ENCODE measurements at regions not wholly inside any gene's neighbourhood (a gene's known extent, or its start where the extent isn't known, plus 50 kb on each side); places are given as distances from the start of the nearest gene placed in this dataset.
"Not testable (repeated sequence)": the region's sequence is repeated elsewhere in the genome, so short reads cannot be mapped to it uniquely, and the experiment has no call there.

GRCh38 chr2:144644549-144644948 lies 124.6 kb upstream of the ZEB2 start:
- WGBS (ENCODE audit: insufficient coverage) = 88% methylated on average over 2 of the region's 3 CpGs

GRCh38 chr2:144643537-144644336 lies 123.8 kb upstream of the ZEB2 start:
- Histone ChIP-seq H3K9me3 (ENCODE audit: control insufficient read depth, insufficient read depth, low read length) (no peaks in the 10 kb centered on the region), H3K4me1 (ENCODE audit: control insufficient read depth, insufficient read depth, low read length) (no peaks in the 10 kb centered on the region), H3K27me3 (ENCODE audit: control insufficient read depth, insufficient read depth, low read length) (no peaks in the 10 kb centered on the region), H3K36me3 (ENCODE audit: control insufficient read depth, insufficient read depth, low read length) (no peaks in the 10 kb centered on the region), H3K4me3 (ENCODE audit: low read depth, low read length) (no peak overlapping the region), H3K27ac (ENCODE audit: low read depth, low read length) (no peak overlapping the region)
- DNase-seq (ENCODE audit: low read depth in 4 of 6, low spot score in 6 of 6) = no peak
- 95% methylated on average over 2 of the region's 6 CpGs for WGBS (ENCODE audit: insufficient coverage)

More at GRCh38 chr2:144644549-144644948, 124.6 kb upstream of the ZEB2 start:
- H3K27ac ChIP-seq (ENCODE audit: low read depth, low read length) = no peak overlapping the region
- no peak overlapping the region for H3K4me3 ChIP-seq (ENCODE audit: low read depth, low read length)
- peaks cover 2% of the 10 kb centered on the region for H3K4me1 ChIP-seq (ENCODE audit: control insufficient read depth, insufficient read depth, low read length)
- H3K36me3 ChIP-seq (ENCODE audit: control insufficient read depth, insufficient read depth, low read length) = no peaks in the 10 kb centered on the region
- no peaks in the 10 kb centered on the region for H3K27me3 ChIP-seq (ENCODE audit: control insufficient read depth, insufficient read depth, low read length)
- no peaks in the 10 kb centered on the region for H3K9me3 ChIP-seq (ENCODE audit: control insufficient read depth, insufficient read depth, low read length)
- no peak for DNase-seq (ENCODE audit: low read depth in 4 of 6, low spot score in 6 of 6)

DNA sequence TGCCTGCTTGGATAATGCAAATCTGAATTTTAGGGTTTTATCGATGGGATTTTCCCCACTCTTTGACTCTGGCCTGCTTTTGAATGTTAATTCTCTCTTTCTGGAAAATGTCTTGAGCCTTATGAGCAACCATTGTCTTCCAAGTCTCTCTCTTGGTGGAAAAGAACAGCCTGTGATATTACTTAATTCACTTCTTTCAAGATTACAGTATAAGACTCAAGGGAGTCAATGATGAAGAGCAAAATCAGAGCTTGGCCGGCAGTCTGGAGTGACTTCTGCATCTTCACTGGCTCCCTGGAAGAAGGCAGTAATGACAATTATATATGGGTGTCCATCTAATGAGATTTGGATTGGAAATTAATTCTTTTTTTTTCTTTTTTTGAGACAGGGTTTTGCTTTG lies 122.9 kb upstream of the ZEB2 start:
- Histone ChIP-seq H3K4me3 (ENCODE audit: low read depth, low read length) (no peak overlapping the region), H3K9me3 (ENCODE audit: control insufficient read depth, insufficient read depth, low read length) (no peaks in the 10 kb centered on the region), H3K27ac (ENCODE audit: low read depth, low read length) (no peak overlapping the region), H3K27me3 (ENCODE audit: control insufficient read depth, insufficient read depth, low read length) (no peaks in the 10 kb centered on the region), H3K36me3 (ENCODE audit: control insufficient read depth, insufficient read depth, low read length) (no peaks in the 10 kb centered on the region), H3K4me1 (ENCODE audit: control insufficient read depth, insufficient read depth, low read length) (no peaks in the 10 kb centered on the region)
- 100% methylated on average over 1 of the region's 2 CpGs for WGBS (ENCODE audit: insufficient coverage)
- no peak for DNase-seq (ENCODE audit: low read depth in 4 of 6, low spot score in 6 of 6)

- no peak overlapping the region for H3K27ac ChIP-seq (ENCODE audit: low read depth, low read length)
- no peak for DNase-seq (ENCODE audit: low read depth in 4 of 6, low spot score in 6 of 6)
- H3K9me3 ChIP-seq (ENCODE audit: control insufficient read depth, insufficient read depth, low read length) = no peaks in the 10 kb centered on the region
- no peaks in the 10 kb centered on the region for H3K36me3 ChIP-seq (ENCODE audit: control insufficient read depth, insufficient read depth, low read length)
- 29% methylated on average over 2 of the region's 2 CpGs for WGBS (ENCODE audit: insufficient coverage)
- no peak overlapping the region for H3K4me3 ChIP-seq (ENCODE audit: low read depth, low read length)
- H3K27me3 ChIP-seq (ENCODE audit: control insufficient read depth, insufficient read depth, low read length) = no peaks in the 10 kb centered on the region
- no peaks in the 10 kb centered on the region for H3K4me1 ChIP-seq (ENCODE audit: control insufficient read depth, insufficient read depth, low read length)
These were observed 122.2 kb upstream of the ZEB2 start for GRCh38 chr2:144642131-144642530.

GRCh38 chr2:144638250-144638649 lies 118.3 kb upstream of the ZEB2 start:
- H3K27ac ChIP-seq (ENCODE audit: low read depth, low read length); H3K36me3 ChIP-seq (ENCODE audit: control insufficient read depth, insufficient read depth, low read length); H3K4me1 ChIP-seq (ENCODE audit: control insufficient read depth, insufficient read depth, low read length); H3K27me3 ChIP-seq (ENCODE audit: control insufficient read depth, insufficient read depth, low read length); DNase-seq (ENCODE audit: low read depth in 4 of 6, low spot score in 6 of 6); H3K9me3 ChIP-seq (ENCODE audit: control insufficient read depth, insufficient read depth, low read length); H3K4me3 ChIP-seq (ENCODE audit: low read depth, low read length): not testable (repeated sequence)
- WGBS (ENCODE audit: insufficient coverage) = no CpG with 5 or more reads among the region's 4 CpGs

GRCh38 chr2:144636860-144637259 lies 116.9 kb upstream of the ZEB2 start:
- WGBS (ENCODE audit: insufficient coverage) = no CpG with 5 or more reads among the region's 1 CpG
- not testable (repeated sequence) for H3K36me3 ChIP-seq (ENCODE audit: control insufficient read depth, insufficient read depth, low read length); H3K27me3 ChIP-seq (ENCODE audit: control insufficient read depth, insufficient read depth, low read length); H3K4me1 ChIP-seq (ENCODE audit: control insufficient read depth, insufficient read depth, low read length); H3K4me3 ChIP-seq (ENCODE audit: low read depth, low read length); H3K27ac ChIP-seq (ENCODE audit: low read depth, low read length); DNase-seq (ENCODE audit: low read depth in 4 of 6, low spot score in 6 of 6); H3K9me3 ChIP-seq (ENCODE audit: control insufficient read depth, insufficient read depth, low read length)

DNA sequence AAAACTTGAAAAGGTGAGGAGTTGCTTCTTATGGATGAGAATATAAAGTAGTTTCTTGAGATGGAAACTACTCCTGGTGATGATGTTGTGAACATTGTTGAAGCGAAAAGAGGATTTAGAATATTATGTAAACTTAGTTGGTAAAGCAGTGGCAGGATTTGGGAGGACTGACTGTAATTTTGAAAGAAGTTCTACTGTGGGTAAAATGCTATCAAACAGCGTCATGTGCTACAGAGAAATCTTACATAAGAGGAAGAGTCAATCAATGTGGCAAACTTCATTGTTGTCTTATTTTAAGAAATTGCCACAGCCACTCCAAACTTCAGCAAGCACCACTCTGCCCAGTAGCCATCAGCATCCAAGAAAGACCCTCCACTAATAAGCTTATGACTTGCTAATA lies 112.9 kb upstream of the ZEB2 start:
- DNase-seq (ENCODE audit: low read depth in 4 of 6, low spot score in 6 of 6) = no peak
- Histone ChIP-seq H3K4me1 (ENCODE audit: control insufficient read depth, insufficient read depth, low read length) (no peaks in the 10 kb centered on the region), H3K27ac (ENCODE audit: low read depth, low read length) (no peak overlapping the region), H3K4me3 (ENCODE audit: low read depth, low read length) (no peak overlapping the region), H3K27me3 (ENCODE audit: control insufficient read depth, insufficient read depth, low read length) (no peaks in the 10 kb centered on the region), H3K36me3 (ENCODE audit: control insufficient read depth, insufficient read depth, low read length) (no peaks in the 10 kb centered on the region), H3K9me3 (ENCODE audit: control insufficient read depth, insufficient read depth, low read length) (peaks cover 2% of the 10 kb centered on the region)
- WGBS (ENCODE audit: insufficient coverage) = 100% methylated on average over 1 of the region's 2 CpGs

DNA sequence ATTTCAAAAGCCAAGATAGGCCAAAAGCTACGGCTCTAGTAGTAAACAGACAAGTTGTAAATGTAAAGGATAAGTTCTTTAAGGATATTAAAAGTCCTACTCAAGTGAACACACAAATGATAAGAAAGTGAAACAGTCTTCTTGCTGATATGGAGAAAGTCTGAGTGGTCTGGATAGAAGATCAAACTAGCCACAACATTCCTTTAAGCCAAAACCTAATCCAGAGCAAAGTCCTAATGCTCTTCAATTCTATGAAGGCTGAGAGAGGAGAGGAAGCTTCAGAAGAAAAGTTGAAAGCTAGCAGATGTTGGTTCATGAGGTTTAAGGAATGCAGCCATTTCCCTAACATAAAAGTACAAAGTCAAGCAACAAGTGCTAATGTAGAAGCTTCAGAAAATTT lies 111.7 kb upstream of the ZEB2 start:
- no peak overlapping the region for H3K27ac ChIP-seq (ENCODE audit: low read depth, low read length)
- H3K27me3 ChIP-seq (ENCODE audit: control insufficient read depth, insufficient read depth, low read length) = no peaks in the 10 kb centered on the region
- no peaks in the 10 kb centered on the region for H3K4me1 ChIP-seq (ENCODE audit: control insufficient read depth, insufficient read depth, low read length)
- no peak for DNase-seq (ENCODE audit: low read depth in 4 of 6, low spot score in 6 of 6)
- WGBS (ENCODE audit: insufficient coverage) = no CpG with 5 or more reads among the region's 1 CpG
- no peak overlapping the region for H3K4me3 ChIP-seq (ENCODE audit: low read depth, low read length)
- H3K9me3 ChIP-seq (ENCODE audit: control insufficient read depth, insufficient read depth, low read length) = no peaks in the 10 kb centered on the region
- no peaks in the 10 kb centered on the region for H3K36me3 ChIP-seq (ENCODE audit: control insufficient read depth, insufficient read depth, low read length)

DNA sequence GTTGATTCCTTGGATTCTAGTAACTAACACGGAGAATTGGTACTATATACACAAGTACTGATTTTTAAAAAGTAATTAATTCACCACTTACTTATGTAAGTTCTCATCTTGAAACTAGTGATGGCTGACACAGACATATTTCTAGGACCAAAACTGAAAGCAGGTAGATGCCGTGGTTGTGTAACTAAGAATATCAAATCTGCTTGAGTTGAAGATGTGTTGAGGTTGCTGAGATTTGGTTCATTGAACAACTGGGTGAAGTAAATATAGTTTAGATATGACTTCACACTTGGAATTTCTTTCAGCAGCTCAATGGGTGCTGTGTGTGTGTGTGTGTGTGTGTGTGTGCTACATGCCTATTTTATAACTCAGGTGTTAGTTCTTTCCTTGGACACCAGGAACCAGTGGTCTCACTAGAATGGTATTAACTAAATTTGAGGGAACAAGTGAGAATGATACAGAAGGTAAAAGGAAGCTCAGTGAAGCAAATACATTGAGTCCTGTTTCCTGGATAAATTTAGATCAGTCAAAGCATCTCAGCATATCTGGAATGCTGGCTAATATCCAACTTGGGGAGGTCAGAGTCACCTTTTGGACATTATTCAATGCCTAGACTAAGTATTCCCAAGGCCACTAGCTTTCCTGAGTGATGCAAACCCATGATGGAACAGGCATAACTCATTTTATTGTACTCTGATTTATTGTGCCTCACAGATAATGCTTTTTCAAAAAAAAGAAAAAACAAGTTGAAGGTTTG lies 110.7 kb upstream of the ZEB2 start:
- Histone ChIP-seq H3K4me3 (ENCODE audit: low read depth, low read length) (no peak overlapping the region), H3K27ac (ENCODE audit: low read depth, low read length) (no peak overlapping the region), H3K4me1 (ENCODE audit: control insufficient read depth, insufficient read depth, low read length) (no peaks in the 10 kb centered on the region), H3K9me3 (ENCODE audit: control insufficient read depth, insufficient read depth, low read length) (no peaks in the 10 kb centered on the region), H3K27me3 (ENCODE audit: control insufficient read depth, insufficient read depth, low read length) (no peaks in the 10 kb centered on the region), H3K36me3 (ENCODE audit: control insufficient read depth, insufficient read depth, low read length) (no peaks in the 10 kb centered on the region)
- 100% methylated on average over 1 of the region's 2 CpGs for WGBS (ENCODE audit: insufficient coverage)
- no peak for DNase-seq (ENCODE audit: low read depth in 4 of 6, low spot score in 6 of 6)

- Histone ChIP-seq H3K27me3 (ENCODE audit: control insufficient read depth, insufficient read depth, low read length) (no peaks in the 10 kb centered on the region), H3K27ac (ENCODE audit: low read depth, low read length) (no peak overlapping the region), H3K36me3 (ENCODE audit: control insufficient read depth, insufficient read depth, low read length) (no peaks in the 10 kb centered on the region), H3K4me3 (ENCODE audit: low read depth, low read length) (no peak overlapping the region), H3K9me3 (ENCODE audit: control insufficient read depth, insufficient read depth, low read length) (no peaks in the 10 kb centered on the region), H3K4me1 (ENCODE audit: control insufficient read depth, insufficient read depth, low read length) (no peaks in the 10 kb centered on the region)
- no peak for DNase-seq (ENCODE audit: low read depth in 4 of 6, low spot score in 6 of 6)
These were observed 110.0 kb upstream of the ZEB2 start for GRCh38 chr2:144629935-144630334.
